Prostate gland (tissue), 2 donors: ENCODE measurements at regions not wholly inside any gene's neighbourhood (a gene's known extent, or its start where the extent isn't known, plus 50 kb on each side); places are given as distances from the start of the nearest gene placed in this dataset.

ENCODE experiments used
- DNase-seq: peaks from one replicate; pipeline ENCODE4 v3.0.0-alpha.2; 2019; ENCODE audit warnings: low spot score
- H3K27ac ChIP-seq, 2 donors: fragments of 200-600 bp; sonication (generic); 2 replicates each; pipeline ENCODE4 v1.5.1; 2017 to 2019
- H3K27me3 ChIP-seq: fragments of 200-600 bp; sonication (generic); replicated peaks from 2 replicates; pipeline ENCODE4 v1.5.1; 2019; ENCODE audit not compliant: insufficient read depth
- H3K36me3 ChIP-seq, 2 donors: fragments of 200-600 bp; sonication (generic); 1 replicate in 1 of 2; 2 replicates in 1 of 2; pipeline versions ENCODE4 v1.5.1 to v1.8.1; 2017 to 2019
- H3K4me1 ChIP-seq: fragments of 200-600 bp; sonication (generic); replicated peaks from 2 replicates; pipeline ENCODE4 v1.5.1; 2019
- H3K4me3 ChIP-seq, 2 donors: fragments of 200-600 bp; sonication (generic); 2 replicates each; pipeline ENCODE4 v1.5.1; 2017 to 2019
- H3K9me3 ChIP-seq: fragments of 200-600 bp; sonication (generic); 2 replicates; pipeline ENCODE4 v1.5.1; 2017
- POLR2A ChIP-seq: fragments of 450-650 bp; IDR thresholded peaks from one replicate; pipeline ENCODE4 v1.6.1; 2016; ENCODE audit warnings: antibody characterized with exemption, mild to moderate bottlenecking
- POLR2AphosphoS5 ChIP-seq: sonication (generic); formaldehyde crosslinking; IDR thresholded peaks from one replicate; pipeline ENCODE4 v1.6.1; 2017; ENCODE audit warnings: antibody characterized with exemption
- WGBS: methylation state at CpG from one replicate; pipeline ENCODE4 v1.1.5; 2018; 5-methylcytosine and 5-hydroxymethylcytosine counted together
- intact Hi-C: fragments of 100-400 bp; cut with DNase I; formaldehyde crosslinking; loops from one replicate; pipeline ENCODE4 v1.14.2; 2022
- TF ChIP-seq, protein P1 (sequence below), 4 experiments: fragments of 200-600 bp in 2 of 4; fragments of 450-650 bp in 2 of 4; sonication (generic) in 2 of 4; IDR thresholded peaks; 1 replicate in 3 of 4; 2 replicates in 1 of 4; pipeline ENCODE4 v1.5.1; 2016 to 2019; ENCODE audit warnings: antibody characterized with exemption in 4 of 4, mild to moderate bottlenecking in 2 of 4, moderate library complexity in 2 of 4

DNA sequence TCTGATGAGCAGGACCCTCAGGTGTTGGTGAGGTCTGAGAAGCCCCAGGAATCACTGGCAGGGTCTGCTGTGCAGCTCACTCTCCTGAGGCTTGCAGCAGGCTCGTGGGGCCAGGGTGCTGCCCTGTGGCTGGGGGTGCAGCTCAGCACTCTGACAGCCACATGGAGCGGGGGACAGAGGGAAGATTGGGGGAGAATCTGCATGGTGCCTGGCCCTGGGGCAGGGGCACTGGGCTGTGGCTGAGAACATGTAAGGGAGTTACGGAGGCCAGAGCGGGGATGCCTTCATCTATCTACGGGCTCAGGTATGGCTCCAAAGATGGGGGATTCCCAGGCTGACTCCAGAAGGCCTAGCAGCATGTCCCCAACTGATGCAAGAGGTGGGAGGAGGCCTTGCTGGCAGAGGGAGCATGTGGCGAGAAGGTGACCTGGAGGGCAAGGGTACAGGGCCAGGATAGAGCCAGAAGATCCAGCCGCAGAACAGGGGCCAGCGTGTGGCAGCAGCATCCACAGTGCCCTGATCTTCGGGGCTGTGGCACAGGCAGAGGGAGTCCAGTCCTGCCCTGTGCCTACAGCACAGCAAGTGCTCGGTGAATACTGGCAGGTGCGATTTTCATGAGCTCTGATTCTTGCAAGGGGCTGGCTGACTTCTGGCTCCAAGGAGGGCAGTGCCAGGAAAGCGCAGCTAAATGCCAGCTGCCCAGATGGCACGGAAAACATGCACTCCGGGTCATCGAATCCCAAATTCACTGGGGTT is 184.7 kb downstream of the CTTN start:
- DNase-seq: no peak
- H3K4me3 ChIP-seq: no peak overlapping the region
- no peaks in the 10 kb centered on the region for H3K9me3 ChIP-seq
- H3K27me3 ChIP-seq: no peaks in the 10 kb centered on the region
- H3K27ac ChIP-seq: no peak overlapping the region
- intact Hi-C loops: no loop called here
- H3K36me3 ChIP-seq: no peaks in the 10 kb centered on the region
- no peaks in the 10 kb centered on the region for H3K4me1 ChIP-seq
- 88% methylated on average over 15 of the region's 15 CpGs for WGBS
- TF ChIP-seq, protein P1, sequence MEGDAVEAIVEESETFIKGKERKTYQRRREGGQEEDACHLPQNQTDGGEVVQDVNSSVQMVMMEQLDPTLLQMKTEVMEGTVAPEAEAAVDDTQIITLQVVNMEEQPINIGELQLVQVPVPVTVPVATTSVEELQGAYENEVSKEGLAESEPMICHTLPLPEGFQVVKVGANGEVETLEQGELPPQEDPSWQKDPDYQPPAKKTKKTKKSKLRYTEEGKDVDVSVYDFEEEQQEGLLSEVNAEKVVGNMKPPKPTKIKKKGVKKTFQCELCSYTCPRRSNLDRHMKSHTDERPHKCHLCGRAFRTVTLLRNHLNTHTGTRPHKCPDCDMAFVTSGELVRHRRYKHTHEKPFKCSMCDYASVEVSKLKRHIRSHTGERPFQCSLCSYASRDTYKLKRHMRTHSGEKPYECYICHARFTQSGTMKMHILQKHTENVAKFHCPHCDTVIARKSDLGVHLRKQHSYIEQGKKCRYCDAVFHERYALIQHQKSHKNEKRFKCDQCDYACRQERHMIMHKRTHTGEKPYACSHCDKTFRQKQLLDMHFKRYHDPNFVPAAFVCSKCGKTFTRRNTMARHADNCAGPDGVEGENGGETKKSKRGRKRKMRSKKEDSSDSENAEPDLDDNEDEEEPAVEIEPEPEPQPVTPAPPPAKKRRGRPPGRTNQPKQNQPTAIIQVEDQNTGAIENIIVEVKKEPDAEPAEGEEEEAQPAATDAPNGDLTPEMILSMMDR (IDR thresholded peaks at IDR 0.05): no peak
- TF ChIP-seq POLR2A (no peak), POLR2AphosphoS5 (no peak)

DNA sequence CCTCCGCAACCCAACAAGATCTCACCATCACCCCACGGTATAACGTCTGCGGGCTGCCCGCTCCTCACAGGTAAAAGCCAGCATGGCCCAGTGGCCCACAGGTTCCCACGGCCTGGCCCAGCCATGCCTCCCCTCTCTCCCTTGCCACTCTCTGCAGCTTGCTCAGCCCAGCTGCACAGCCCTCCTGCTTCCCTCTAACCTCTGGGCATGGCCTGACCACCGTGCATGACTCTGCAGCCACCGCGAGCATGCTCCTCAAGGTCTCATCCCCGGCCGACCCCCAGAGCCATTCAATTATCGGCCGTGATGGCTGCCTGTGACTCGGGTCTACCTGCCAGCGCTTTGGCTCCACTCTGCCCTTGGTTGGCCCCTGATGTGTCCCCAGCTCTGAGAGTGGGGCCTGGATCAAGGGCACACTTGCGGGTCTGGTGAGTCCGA is 185.5 kb downstream of the CTTN start:
- TF ChIP-seq POLR2A: no peak
- TF ChIP-seq, protein P1 (IDR thresholded peaks at IDR 0.05): no peak
- no peak for TF ChIP-seq POLR2AphosphoS5
- intact Hi-C loops: no loop called here
- Histone ChIP-seq H3K4me3 (no peak overlapping the region), H3K27me3 (no peaks in the 10 kb centered on the region), H3K4me1 (no peaks in the 10 kb centered on the region), H3K27ac (no peak overlapping the region), H3K9me3 (no peaks in the 10 kb centered on the region), H3K36me3 (no peaks in the 10 kb centered on the region)
- WGBS: 88% methylated on average over 17 of the region's 17 CpGs
- DNase-seq: no peak

DNA sequence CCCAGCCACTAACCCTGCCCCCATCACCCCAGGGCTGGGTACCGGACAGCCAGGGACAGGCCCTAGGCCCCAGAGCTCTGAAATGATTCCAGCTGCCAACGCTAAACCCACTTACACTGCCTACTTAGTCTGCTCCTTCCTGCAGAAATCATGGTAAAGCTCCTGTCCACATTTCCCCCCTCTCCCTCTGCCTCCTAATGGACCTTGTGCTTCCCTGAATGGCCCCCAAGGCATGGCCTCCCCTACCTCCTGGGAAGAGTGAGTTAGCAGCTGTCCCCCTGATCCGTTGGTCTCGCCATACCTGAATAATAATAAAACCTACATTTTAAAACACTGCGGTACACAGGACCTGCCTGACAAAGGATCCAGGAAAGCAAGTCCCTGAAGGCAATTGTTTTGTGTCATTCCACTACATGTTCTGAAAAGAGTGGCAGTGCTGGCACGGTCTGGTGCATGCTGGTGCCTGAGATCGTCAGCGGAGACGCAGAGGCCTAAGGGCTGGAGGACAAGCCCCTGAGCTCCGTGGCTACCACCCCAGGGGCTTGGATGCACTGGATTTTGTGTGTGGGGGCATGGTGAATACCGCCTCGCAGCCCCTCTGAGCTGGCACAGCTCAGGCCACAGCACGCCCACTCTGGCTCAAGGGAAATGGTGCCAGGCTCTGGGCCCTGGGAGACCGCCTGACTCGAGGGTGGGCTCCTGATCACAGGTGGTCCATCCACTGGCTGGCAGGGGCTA is 186.3 kb downstream of the CTTN start:
- Histone ChIP-seq H3K36me3 (no peaks in the 10 kb centered on the region), H3K4me1 (no peaks in the 10 kb centered on the region), H3K27me3 (no peaks in the 10 kb centered on the region), H3K4me3 (no peak overlapping the region), H3K9me3 (no peaks in the 10 kb centered on the region), H3K27ac (no peak overlapping the region)
- TF ChIP-seq POLR2AphosphoS5 (no peak), POLR2A (no peak)
- TF ChIP-seq, protein P1 (IDR thresholded peaks at IDR 0.05): no peak
- DNase-seq: no peak
- intact Hi-C loops: no loop called here
- WGBS: 65% methylated on average over 15 of the region's 15 CpGs

DNA sequence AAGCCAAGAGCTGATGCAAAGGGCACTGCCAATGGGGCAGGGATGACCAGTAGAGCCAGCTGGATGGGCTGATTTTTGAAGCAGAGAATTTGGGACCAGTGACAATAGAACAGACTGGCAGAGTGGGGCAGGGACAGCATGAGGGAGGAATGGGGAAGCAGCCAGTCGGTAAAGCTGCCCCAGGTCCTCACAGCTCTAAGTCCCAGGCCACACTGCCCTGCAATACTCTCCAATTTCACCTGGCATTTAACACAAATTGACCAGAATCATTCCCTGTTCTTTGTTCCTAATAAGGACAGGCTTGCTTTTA is 186.9 kb downstream of the CTTN start:
- no peak for TF ChIP-seq POLR2AphosphoS5
- TF ChIP-seq, protein P1 (IDR thresholded peaks at IDR 0.05): no peak
- TF ChIP-seq POLR2A: no peak
- no peak overlapping the region for H3K27ac ChIP-seq
- no peaks in the 10 kb centered on the region for H3K36me3 ChIP-seq
- no peaks in the 10 kb centered on the region for H3K27me3 ChIP-seq
- no peaks in the 10 kb centered on the region for H3K9me3 ChIP-seq
- no peak for DNase-seq
- H3K4me1 ChIP-seq: no peaks in the 10 kb centered on the region
- H3K4me3 ChIP-seq: no peak overlapping the region
- intact Hi-C loops: no loop called here
- 59% methylated on average over 1 of the region's 1 CpG for WGBS
